ENCODE measurements at regions not wholly inside any gene's neighbourhood (a gene's known extent, or its start where the extent isn't known, plus 50 kb on each side); places are given as distances from the start of the nearest gene placed in this dataset.

- 93% methylated on average over 3 of the region's 5 CpGs for WGBS (ENCODE audit: insufficient coverage)
- Mint-ChIP-seq H3K4me3 (no peak overlapping the region), H3K36me3 (no peaks in the 10 kb centered on the region), H3K27me3 (ENCODE audit: low read depth in 3 of 3) (peaks cover 0 to 7% (median 3%) of the 10 kb centered on the region in 3 donors), H3K4me1 (no peaks in the 10 kb centered on the region), H3K27ac (no peak overlapping the region), H3K9me3 (peaks cover 0 to 3% (median 0%) of the 10 kb centered on the region in 7 donors)
- Histone ChIP-seq H3K36me3 (replicated peaks in 1 of 2; ENCODE audit: control insufficient read depth in 1 of 2, insufficient read depth in 2 of 2, low read length in 2 of 2) (no peaks in the 10 kb centered on the region), H3K27me3 (ENCODE audit: control insufficient read depth in 2 of 2, insufficient read depth in 2 of 2, low read length in 2 of 2) (no peaks in the 10 kb centered on the region), H3K4me3 (replicated peaks in 1 of 3; ENCODE audit: low read depth in 2 of 3, low read length in 3 of 3) (no peak overlapping the region), H3K79me2 (ENCODE audit: insufficient read depth, low read length) (no peaks in the 10 kb centered on the region), H3K4me2 (replicated peaks; ENCODE audit: extremely low read depth, low read length, poor library complexity, severe bottlenecking) (no peak overlapping the region), H3K9me3 (replicated peaks in 1 of 2; ENCODE audit: control insufficient read depth in 1 of 2, insufficient read depth in 1 of 2, low read length in 2 of 2) (no peaks in the 10 kb centered on the region), H3K27ac (ENCODE audit: low read depth in 1 of 2, low read length in 2 of 2) (no peak overlapping the region), H3K4me1 (ENCODE audit: control insufficient read depth in 1 of 2, insufficient read depth in 2 of 2, low read length in 2 of 2) (no peaks in the 10 kb centered on the region), H2AFZ (ENCODE audit: insufficient read depth, low read depth, low read length, poor library complexity, severe bottlenecking) (no peak overlapping the region), H3K9ac (ENCODE audit: insufficient read depth, low read length, poor library complexity, severe bottlenecking) (no peak overlapping the region), H4K20me1 (ENCODE audit: insufficient read depth, low read length) (no peaks in the 10 kb centered on the region)
- no peak for DNase-seq
- TF ChIP-seq, protein P1, sequence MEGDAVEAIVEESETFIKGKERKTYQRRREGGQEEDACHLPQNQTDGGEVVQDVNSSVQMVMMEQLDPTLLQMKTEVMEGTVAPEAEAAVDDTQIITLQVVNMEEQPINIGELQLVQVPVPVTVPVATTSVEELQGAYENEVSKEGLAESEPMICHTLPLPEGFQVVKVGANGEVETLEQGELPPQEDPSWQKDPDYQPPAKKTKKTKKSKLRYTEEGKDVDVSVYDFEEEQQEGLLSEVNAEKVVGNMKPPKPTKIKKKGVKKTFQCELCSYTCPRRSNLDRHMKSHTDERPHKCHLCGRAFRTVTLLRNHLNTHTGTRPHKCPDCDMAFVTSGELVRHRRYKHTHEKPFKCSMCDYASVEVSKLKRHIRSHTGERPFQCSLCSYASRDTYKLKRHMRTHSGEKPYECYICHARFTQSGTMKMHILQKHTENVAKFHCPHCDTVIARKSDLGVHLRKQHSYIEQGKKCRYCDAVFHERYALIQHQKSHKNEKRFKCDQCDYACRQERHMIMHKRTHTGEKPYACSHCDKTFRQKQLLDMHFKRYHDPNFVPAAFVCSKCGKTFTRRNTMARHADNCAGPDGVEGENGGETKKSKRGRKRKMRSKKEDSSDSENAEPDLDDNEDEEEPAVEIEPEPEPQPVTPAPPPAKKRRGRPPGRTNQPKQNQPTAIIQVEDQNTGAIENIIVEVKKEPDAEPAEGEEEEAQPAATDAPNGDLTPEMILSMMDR (IDR thresholded peaks at IDR 0.05): no peak
- intact Hi-C loops (cut with micrococcal nuclease): no loop called here
Measured at GRCh38 chr10:131755200-131755599, 145.6 kb upstream of the PPP2R2D start.

GRCh38 chr10:131757285-131758058 lies 143.3 kb upstream of the PPP2R2D start:
- H3K27me3 ChIP-seq (ENCODE audit: control insufficient read depth in 2 of 2, insufficient read depth in 2 of 2, low read length in 2 of 2): no peaks in the 10 kb centered on the region
- H3K4me2 ChIP-seq (replicated peaks; ENCODE audit: extremely low read depth, low read length, poor library complexity, severe bottlenecking): no peak overlapping the region
- no peak overlapping the region for H3K27ac ChIP-seq (ENCODE audit: low read depth in 1 of 2, low read length in 2 of 2)
- peaks cover 0 to 5% (median 1%) of the 10 kb centered on the region in 3 donors for H3K27me3 Mint-ChIP-seq (ENCODE audit: low read depth in 3 of 3)
- WGBS (ENCODE audit: insufficient coverage): 97% methylated on average over 12 of the region's 20 CpGs
- H3K27ac Mint-ChIP-seq: no peak overlapping the region
- H3K36me3 ChIP-seq (replicated peaks in 1 of 2; ENCODE audit: control insufficient read depth in 1 of 2, insufficient read depth in 2 of 2, low read length in 2 of 2): no peaks in the 10 kb centered on the region
- H3K9me3 Mint-ChIP-seq: peaks cover 0 to 3% (median 0%) of the 10 kb centered on the region in 7 donors
- H3K9ac ChIP-seq (ENCODE audit: insufficient read depth, low read length, poor library complexity, severe bottlenecking): no peak overlapping the region
- no peaks in the 10 kb centered on the region for H3K79me2 ChIP-seq (ENCODE audit: insufficient read depth, low read length)
- TF ChIP-seq, protein P1 (IDR thresholded peaks at IDR 0.05): no peak
- no peak overlapping the region for H3K4me3 Mint-ChIP-seq
- no peak overlapping the region for H3K4me3 ChIP-seq (replicated peaks in 1 of 3; ENCODE audit: low read depth in 2 of 3, low read length in 3 of 3)
- no peak overlapping the region for H2AFZ ChIP-seq (ENCODE audit: insufficient read depth, low read depth, low read length, poor library complexity, severe bottlenecking)
- H3K9me3 ChIP-seq (replicated peaks in 1 of 2; ENCODE audit: control insufficient read depth in 1 of 2, insufficient read depth in 1 of 2, low read length in 2 of 2): no peaks in the 10 kb centered on the region
- H4K20me1 ChIP-seq (ENCODE audit: insufficient read depth, low read length): no peaks in the 10 kb centered on the region
- intact Hi-C loops (cut with micrococcal nuclease): no loop called here
- no peak for DNase-seq
- no peaks in the 10 kb centered on the region for H3K36me3 Mint-ChIP-seq
- no peaks in the 10 kb centered on the region for H3K4me1 Mint-ChIP-seq
- H3K4me1 ChIP-seq (ENCODE audit: control insufficient read depth in 1 of 2, insufficient read depth in 2 of 2, low read length in 2 of 2): no peaks in the 10 kb centered on the region

Measured in CD14-positive monocyte (primary cell).